Psoas muscle (tissue), 7 donors: ENCODE measurements at regions not wholly inside any gene's neighbourhood (a gene's known extent, or its start where the extent isn't known, plus 50 kb on each side); places are given as distances from the start of the nearest gene placed in this dataset.
"Not testable (repeated sequence)": the region's sequence is repeated elsewhere in the genome, so short reads cannot be mapped to it uniquely, and the experiment has no call there.

Experiments used
- ATAC-seq, 4 donors: fragments of 200-7000 bp; cut with Tn5 transposase; one replicate each; pipeline ENCODE4 v1.9.1; 2020; ENCODE audit warnings: moderate library complexity in 3 of 4, mild to moderate bottlenecking in 2 of 4
- DNase-seq, 2 donors: peaks; one replicate each; pipeline ENCODE4 v3.0.0-alpha.2; 2020
- H3K27ac ChIP-seq: fragments of 200-600 bp; one replicate; pipeline ENCODE4 v1.8.0; 2022
- H3K27me3 ChIP-seq, 3 donors: fragments of 200-600 bp in 1 of 3; one replicate each; pipeline versions ENCODE4 v1.6.1 to v1.8.0; 2013 to 2022; ENCODE audit warnings: low read length in 2 of 3, mild to moderate bottlenecking in 2 of 3, moderate library complexity in 1 of 3; ENCODE audit not compliant: insufficient read depth in 3 of 3
- H3K36me3 ChIP-seq, 2 donors: fragments of 200-600 bp in 1 of 2; one replicate each; pipeline versions ENCODE4 v1.6.1 to v1.8.0; 2013 to 2022; ENCODE audit warnings: low read depth in 1 of 2, mild to moderate bottlenecking in 1 of 2, moderate library complexity in 1 of 2; ENCODE audit not compliant: insufficient read depth in 1 of 2
- H3K4me1 ChIP-seq: fragments of 200-600 bp; one replicate; pipeline ENCODE4 v1.8.0; 2022
- H3K4me3 ChIP-seq: fragments of 200-600 bp; one replicate; pipeline ENCODE4 v1.8.0; 2022; ENCODE audit warnings: mild to moderate bottlenecking
- H3K9me3 ChIP-seq: fragments of 200-600 bp; one replicate; pipeline ENCODE4 v1.8.0; 2022
- CTCF ChIP-seq: fragments of 200-600 bp; IDR thresholded peaks from one replicate; pipeline ENCODE4 v1.8.0; 2022; ENCODE audit warnings: antibody characterized with exemption
- WGBS, 3 donors: extraction: QIAGEN DNeasy Blood & Tissue Kit; methylation state at CpG; one replicate each; pipeline versions ENCODE4 v1.1.6 to v1.1.7; 2013; 5-methylcytosine and 5-hydroxymethylcytosine counted together
- intact Hi-C, 2 donors: fragments of 100-400 bp; cut with DNase I; formaldehyde crosslinking; loops; one replicate each; pipeline versions ENCODE4 v1.11.0 to v1.14.2; 2022
- donor health status: healthy with polysubstance abuse.
- donor health status: DM: no; HTN: no; CAD: no; lungs with moderate emphysema.
- donor health status: Bipolar disorder and iron deficiency.
- donor health status: healthy.
- donor health status: DM: yes; HTN: yes; CAD: no.
- donor health status: DM: no; HTN: no; CAD: no.
- donor health status: DM: yes; HTN: yes; CAD: no.

- ATAC-seq: peak in 1 of 4 donors; percentile 37
- peaks cover 11% of the 10 kb centered on the region for H3K9me3 ChIP-seq
- H3K27me3 ChIP-seq: no peaks in the 10 kb centered on the region
- H3K27ac ChIP-seq: no peak overlapping the region
- no peaks in the 10 kb centered on the region for H3K36me3 ChIP-seq
- 31 to 44% (median 33%) methylated on average over 1 of the region's 1 CpG for WGBS, 3 donors
- no peak for TF ChIP-seq CTCF
- no peak overlapping the region for H3K4me3 ChIP-seq
- H3K4me1 ChIP-seq: no peaks in the 10 kb centered on the region
- no peak for DNase-seq
- intact Hi-C loops: no loop called here
Observed at GRCh38 chrX:63526863-63527262, 175.7 kb upstream of the SPIN4 start.

- no peaks in the 10 kb centered on the region for H3K4me1 ChIP-seq
- TF ChIP-seq CTCF: no peak
- H3K36me3 ChIP-seq: no peaks in the 10 kb centered on the region
- intact Hi-C loops: no loop called here
- no peak overlapping the region for H3K4me3 ChIP-seq
- H3K27ac ChIP-seq: no peak overlapping the region
- H3K27me3 ChIP-seq: no peaks in the 10 kb centered on the region
- DNase-seq (no peak), ATAC-seq (no peak)
- H3K9me3 ChIP-seq: peaks cover under 1% of the 10 kb centered on the region
- 46 to 70% (median 56%) methylated on average over 3 of the region's 3 CpGs for WGBS, 3 donors
Observed at GRCh38 chrX:63525491-63525890, 174.4 kb upstream of the SPIN4 start.

- H3K27ac ChIP-seq, H3K27me3 ChIP-seq, intact Hi-C loops, DNase-seq, H3K4me3 ChIP-seq, H3K36me3 ChIP-seq, H3K4me1 ChIP-seq, ATAC-seq, H3K9me3 ChIP-seq: not testable (repeated sequence)
- 89 to 93% (median 91%) methylated on average over 7 to 11 of the region's 11 CpGs for WGBS, 3 donors
Observed at GRCh38 chrX:63519368-63519767, 168.2 kb upstream of the SPIN4 start.

- DNase-seq: no peak
- no peak for ATAC-seq
- Histone ChIP-seq H3K36me3 (no peaks in the 10 kb centered on the region), H3K27me3 (no peaks in the 10 kb centered on the region), H3K9me3 (no peaks in the 10 kb centered on the region), H3K4me1 (peaks cover 2% of the 10 kb centered on the region), H3K4me3 (no peak overlapping the region), H3K27ac (no peak overlapping the region)
- intact Hi-C loops: no loop called here
- TF ChIP-seq CTCF: no peak
Observed at GRCh38 chrX:63514569-63515080, 163.5 kb upstream of the SPIN4 start.

- Histone ChIP-seq H3K36me3 (no peaks in the 10 kb centered on the region), H3K4me3 (no peak overlapping the region), H3K4me1 (peaks cover 2% of the 10 kb centered on the region), H3K27ac (no peak overlapping the region), H3K9me3 (no peaks in the 10 kb centered on the region), H3K27me3 (no peaks in the 10 kb centered on the region)
- TF ChIP-seq CTCF: no peak
- peak in 2 of 4 donors; percentile 57 to 61 for ATAC-seq
- WGBS, 3 donors: 31 to 37% (median 31%) methylated on average over 5 of the region's 5 CpGs
- DNase-seq: no peak
- intact Hi-C loops: no loop called here
Observed at GRCh38 chrX:63513825-63514568, 162.9 kb upstream of the SPIN4 start.
